Vagina (tissue), 2 donors: ENCODE measurements at regions not wholly inside any gene's neighbourhood (a gene's known extent, or its start where the extent isn't known, plus 50 kb on each side); places are given as distances from the start of the nearest gene placed in this dataset.

Source experiments
- POLR2A ChIP-seq, 2 donors: fragments of 450-650 bp; IDR thresholded peaks; one replicate each; pipeline ENCODE4 v1.6.1; 2017; ENCODE audit warnings: antibody characterized with exemption in 2 of 2, mild to moderate bottlenecking in 2 of 2, moderate library complexity in 2 of 2
- POLR2AphosphoS5 ChIP-seq, 2 donors: sonication (generic); formaldehyde crosslinking; IDR thresholded peaks; one replicate each; pipeline ENCODE4 v1.9.0; 2017; ENCODE audit warnings: antibody characterized with exemption in 2 of 2, mild to moderate bottlenecking in 2 of 2, low read depth in 1 of 2; ENCODE audit not compliant: insufficient read depth in 1 of 2

- TF ChIP-seq POLR2AphosphoS5 (IDR thresholded peaks at IDR 0.05; ENCODE audit: insufficient read depth in 1 of 2, low read depth in 1 of 2) (no peak), POLR2A (IDR thresholded peaks at IDR 0.05) (no peak)
Observed at GRCh38 chr2:6203291-6203959, 511.2 kb downstream of the SOX11 start.
